HG03521 (cell line): ENCODE measurements at regions not wholly inside any gene's neighbourhood (a gene's known extent, or its start where the extent isn't known, plus 50 kb on each side); places are given as distances from the start of the nearest gene placed in this dataset.
A peak's percentile ranks its signal among the peaks of the same experiment; 100 is the strongest.
"Not testable (repeated sequence)": the region's sequence is repeated elsewhere in the genome, so short reads cannot be mapped to it uniquely, and the experiment has no call there.

ENCODE experiments used
- ATAC-seq: cut with Tn5 transposase; IDR thresholded peaks from one replicate; pipeline ENCODE4 v1.9.1; 2021; ENCODE audit warnings: mild to moderate bottlenecking, moderate library complexity; ENCODE audit not compliant: unreplicated experiment

DNA sequence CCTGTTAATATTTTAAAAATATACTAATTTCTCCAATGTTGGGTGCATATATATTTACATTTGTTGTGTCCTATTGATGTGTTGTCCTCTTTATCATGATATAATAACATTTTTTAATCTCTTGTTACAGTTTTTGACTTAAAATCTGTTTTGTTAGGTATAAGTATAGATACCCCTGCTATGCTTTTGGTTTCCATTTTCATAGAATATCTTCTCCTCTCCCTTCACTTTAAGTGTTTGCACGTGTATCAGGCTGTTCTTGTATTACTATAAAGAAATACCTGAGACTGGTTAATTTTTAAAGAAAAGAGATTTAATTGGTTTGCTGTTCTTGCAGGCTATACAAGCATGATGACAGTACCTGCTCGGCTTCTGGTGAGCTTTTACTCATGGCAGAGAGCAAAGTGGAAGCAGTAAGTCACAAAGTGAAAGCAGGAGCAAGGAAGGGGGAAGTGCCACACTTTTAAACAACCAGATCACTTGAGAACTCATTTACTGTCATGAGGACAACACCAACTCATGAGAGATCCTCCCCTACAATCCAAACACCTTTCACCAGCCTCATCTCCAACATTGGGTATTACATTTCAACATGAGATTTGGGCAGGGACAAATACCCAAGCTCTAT lies 340.5 kb upstream of the SYNCRIP start:
- ATAC-seq = no peak

DNA sequence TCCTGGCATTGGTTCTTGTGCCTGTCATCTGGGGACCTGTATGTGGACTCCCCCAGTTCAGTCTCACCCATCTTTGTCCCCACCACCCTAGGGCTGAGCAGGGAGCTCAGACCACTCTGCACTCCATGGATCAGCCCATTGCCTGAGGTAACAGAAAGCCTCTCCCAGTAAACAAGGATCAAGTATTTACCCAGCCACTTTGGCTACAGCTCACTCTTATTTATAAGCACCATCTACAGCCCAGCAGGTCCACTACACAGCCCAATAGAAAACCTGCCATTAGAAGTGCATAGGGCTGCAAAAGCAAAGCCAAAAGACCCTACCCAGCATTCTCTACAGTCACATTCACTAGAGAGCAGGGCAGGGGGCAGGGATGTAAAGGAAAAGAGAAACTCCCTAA lies 335.0 kb upstream of the SYNCRIP start:
- no peak for ATAC-seq

DNA sequence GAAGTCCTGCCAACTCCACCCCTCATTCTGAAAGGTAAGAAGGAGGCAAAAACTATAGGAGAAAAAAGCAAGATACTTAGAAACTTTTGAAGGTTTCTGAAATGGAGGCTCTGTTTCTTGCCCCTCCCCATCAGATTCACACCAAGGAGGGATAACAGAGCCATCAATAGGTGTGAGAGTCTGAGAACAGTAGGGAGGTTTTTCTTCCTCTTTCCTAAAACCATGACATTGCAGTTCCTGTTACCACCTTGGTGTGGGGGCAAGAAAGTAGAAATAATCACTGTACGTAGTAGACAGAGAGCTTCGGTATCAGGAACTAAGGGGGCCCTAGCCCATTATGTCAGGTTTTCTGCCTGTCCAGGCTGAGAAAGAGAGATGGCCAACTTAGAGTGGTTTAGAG lies 333.3 kb upstream of the SYNCRIP start:
- no peak for ATAC-seq

DNA sequence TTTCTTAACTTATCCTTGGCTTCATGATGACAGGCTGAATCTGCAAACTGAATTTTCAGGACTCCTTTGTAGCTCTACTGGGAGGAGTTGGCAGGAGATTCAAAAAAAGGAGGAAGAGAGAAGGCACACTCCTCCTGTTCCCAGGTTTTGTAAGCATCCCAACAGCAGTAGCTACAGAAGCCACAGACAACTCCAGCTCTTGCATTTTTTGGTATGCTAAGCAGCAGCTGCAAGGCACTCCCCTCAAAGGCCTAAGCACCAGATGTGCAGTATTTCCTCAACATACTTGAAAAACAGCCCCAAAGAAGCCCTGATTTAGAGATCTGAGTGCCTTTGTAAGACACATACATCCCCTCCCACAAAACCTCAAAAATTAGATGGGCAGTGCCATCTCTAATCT lies 328.6 kb upstream of the SYNCRIP start:
- no peak for ATAC-seq

DNA sequence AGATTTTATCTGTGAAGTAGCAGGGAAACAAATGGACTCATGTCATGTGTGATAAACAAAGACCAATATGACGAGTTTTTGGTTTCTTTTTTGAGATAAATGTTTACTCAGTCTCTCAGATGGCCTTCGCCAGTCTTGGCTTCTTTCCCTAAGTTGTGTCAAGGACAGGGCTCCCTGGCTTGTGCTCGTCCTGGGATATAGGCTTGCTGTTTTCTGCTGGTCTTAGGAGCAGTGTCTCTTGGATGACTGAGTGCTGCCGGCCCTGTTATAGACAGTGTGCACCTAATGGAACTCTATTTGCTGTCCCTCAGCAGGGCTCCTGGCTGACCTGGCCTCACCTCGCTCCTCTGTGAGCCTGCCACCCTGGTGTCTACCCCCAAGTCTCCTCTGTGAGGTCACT lies 324.1 kb upstream of the SYNCRIP start:
- ATAC-seq = no peak

DNA sequence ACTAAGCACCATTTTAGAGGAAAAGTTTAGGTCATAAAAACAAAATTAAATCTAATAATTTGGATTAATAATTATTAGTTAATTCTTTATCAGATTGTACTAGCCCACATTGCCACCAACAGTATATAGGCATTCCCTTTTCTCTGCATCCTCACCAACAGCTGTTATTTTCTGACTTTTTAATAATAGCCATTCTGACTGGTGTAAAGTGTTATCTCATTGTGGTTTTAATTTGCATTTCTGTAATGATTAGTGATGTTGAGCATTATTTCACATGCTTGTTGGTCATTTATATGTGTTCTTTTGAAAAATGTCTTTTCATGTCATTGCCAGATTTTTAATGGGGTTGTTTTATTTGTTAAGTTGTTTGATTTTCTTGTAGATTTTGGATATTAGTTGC lies 319.1 kb upstream of the SYNCRIP start:
- ATAC-seq = no peak

DNA sequence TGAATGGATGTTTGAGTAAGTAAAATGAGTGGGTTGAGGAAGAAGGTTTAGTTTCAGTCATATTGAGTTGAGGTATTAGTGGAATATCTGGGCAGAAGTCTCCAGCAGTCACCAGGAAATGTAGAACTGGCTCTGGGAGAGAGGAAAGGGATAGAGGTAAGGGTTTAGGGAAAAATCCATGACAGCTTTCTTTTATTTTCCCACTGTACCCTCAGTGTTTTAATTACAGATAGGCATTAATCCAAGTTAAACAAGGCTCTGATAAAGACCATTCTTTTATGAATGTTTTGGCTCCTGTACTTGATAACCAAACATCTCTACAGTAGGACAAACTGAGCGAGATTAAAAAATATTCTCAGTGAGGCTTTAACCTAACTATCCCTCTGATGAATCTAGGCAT lies 318.4 kb upstream of the SYNCRIP start:
- ATAC-seq = no peak

DNA sequence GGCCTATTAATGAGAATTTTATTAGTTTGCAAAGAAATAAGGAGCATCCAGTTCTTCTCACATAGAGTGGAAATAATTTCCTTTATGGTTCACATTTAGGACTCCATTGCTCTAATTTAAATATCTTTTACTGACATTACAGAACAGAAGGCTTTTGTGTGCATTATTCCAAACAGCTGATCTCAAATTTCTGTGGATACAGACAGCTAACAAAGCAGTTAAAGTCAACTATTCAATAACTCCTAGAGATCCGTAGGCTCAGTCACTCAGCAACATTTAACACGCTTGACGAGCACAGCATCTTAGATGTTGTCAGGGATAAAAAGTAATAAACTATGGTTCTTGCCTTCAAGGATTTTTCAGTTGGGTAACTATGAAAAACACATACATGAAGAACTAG lies 305.8 kb upstream of the SYNCRIP start:
- no peak for ATAC-seq

DNA sequence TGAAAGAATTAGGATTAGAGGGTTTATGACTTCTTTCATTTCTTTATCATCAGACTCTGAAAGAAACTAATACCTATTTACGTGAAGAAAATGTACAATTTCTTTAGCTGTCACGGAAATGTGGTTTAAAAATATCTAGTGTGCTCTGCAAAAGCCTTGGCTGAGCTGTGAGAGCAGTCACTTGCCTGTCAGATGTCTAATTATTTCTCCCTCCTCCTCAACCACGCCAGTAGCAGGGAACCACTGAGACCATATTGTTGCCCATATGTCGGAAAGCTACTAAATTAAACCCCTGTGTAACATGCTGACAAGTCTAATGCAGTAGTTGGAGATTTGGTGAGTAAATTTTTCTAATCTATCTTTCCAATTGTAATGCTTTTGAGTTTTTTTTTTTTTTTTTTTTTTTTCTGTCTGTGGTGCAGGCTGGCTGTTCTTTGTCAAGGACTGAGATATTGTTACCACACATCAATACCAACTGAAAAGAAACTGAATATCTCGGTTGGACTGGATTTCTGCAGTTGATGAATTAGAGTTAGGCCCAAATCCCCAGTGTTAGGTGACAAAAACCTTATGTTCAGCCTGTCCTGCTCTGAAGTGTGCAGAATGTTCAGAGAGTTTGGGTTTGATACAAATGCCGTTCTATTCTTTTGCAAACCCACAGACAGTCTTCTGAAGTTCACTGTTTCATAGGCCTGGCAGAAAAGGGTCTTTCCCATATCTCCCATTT lies 302.9 kb upstream of the SYNCRIP start:
- no peak for ATAC-seq

DNA sequence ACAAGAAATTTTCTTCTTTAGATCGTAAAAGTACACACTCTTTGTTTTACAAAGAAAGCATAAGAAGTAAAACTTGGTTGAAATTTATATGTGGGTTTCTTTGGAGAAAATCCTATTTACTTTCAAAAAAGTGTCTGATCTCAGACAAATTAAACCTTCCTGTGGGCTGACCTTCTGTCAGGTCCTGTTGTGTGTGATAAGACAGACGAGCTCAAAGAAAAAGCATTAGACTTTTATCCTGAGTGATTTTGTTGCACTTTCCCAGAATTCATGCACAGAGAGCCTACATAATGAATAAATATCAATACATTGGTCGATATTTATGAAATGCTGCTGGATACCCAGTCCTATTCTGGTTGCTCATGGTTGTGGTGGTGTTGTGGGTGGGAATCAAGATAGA lies 302.1 kb upstream of the SYNCRIP start:
- ATAC-seq = no peak

DNA sequence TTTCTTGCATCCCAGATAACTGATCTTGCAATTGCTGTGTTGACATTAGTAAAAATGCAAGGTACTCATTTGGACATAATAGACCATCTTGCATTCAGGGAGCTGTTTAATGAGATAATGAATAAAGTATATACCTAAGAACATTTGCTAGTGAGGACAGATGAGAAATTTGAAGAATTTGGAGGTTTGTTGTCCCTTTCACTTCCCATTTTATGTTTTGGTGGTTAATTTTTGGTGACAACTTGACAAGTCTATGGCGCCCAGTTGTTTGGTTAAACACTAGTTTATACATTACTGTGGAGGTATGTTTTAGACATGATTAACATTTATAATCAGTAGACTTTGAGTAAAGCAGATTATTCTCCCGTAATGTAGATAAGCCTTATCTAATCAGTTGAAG lies 300.2 kb upstream of the SYNCRIP start:
- ATAC-seq = no peak

DNA sequence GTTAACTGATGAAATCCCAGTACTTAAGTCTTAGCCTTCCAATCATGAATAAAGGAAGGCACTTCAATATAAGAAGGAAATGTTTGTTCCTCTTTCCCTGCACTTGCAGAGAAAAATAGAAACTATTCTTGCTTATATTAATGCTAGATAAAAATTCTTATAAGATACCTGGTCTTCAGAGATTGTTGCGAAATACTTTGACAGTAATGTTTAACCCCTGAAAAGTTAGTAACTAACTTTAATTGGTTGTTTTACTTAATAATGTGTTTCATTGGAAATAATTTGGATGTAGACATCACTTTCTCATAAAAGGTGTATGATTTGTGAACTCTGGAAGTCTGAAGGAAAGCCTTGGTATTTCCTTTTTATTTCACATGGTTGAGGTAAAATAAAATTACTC lies 294.2 kb upstream of the SYNCRIP start:
- no peak for ATAC-seq

DNA sequence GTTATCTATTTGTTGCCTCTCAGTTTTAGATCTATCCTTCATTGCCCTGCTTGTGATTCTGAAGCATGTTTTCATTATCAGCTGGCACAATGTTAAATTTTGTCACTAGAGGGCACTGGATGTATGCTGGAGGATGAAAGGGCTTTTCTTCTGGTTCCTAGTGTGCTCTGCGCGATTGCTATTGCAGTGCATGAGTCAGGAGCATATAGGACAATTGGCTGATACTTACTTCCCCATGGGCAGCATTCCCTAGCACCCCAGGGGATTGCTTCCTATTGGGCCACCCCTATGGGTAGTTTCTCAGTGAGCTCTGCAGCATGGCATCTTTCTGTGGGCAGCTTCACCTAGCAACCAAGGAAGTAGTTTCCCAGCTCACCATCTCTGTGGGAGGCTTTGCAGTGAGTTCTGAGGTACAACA lies 280.3 kb upstream of the SYNCRIP start:
- ATAC-seq = peak; percentile 91

DNA sequence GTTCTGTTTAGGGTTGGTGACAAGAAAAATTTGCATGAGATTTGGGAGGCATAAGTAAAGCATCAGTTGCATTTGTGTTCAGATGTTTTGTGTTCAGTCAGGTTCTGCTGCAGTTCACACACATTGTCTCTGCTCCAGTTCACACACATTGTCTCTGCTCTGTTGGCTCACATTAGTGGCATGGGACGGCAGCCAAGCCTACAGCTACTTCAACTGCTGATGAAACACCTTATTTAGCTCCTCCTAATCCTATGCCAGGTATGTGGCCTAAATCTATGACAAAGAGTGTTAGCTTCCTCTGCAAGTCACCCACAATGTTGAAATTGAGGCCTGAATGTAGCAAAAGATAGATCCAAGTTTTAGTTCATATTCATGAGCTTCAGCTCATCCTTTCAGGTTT lies 278.1 kb upstream of the SYNCRIP start:
- no peak for ATAC-seq

DNA sequence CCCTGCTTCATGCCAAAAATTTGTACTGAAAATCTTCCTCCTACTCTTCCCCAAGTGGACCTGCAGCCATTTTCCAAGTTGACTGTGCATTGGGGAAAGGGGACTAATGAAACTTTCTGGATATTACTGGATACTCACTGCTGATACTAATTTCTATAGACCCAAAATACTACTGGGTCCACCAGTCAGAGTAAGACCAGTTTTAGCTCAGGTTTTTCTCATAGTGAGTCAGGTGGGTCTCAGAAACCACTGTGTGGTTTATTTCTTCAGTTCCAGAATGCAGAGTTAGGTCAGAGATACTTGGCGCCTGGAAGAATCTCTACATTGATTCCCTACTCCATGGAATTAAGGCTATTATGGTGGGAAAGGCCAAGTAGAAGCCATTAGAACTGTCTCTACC lies 274.8 kb upstream of the SYNCRIP start:
- no peak for ATAC-seq

DNA sequence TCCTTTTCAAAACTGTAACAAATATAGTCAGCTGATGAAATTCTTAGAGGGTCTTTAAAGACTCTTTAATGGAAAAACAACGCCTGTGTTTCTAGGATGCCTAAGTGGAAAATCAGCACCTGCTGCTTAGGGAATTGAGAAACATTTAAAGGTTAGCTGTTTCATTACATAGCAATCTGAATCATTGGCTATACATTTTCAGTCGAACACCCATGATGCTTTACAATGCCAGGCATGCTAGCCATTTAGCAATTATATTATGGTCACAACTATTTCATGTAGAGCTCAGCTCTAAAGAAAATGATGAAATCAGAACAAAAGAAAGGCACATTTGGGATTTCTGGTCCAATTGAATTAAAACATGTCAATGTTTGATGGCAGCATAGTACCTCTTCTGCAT lies 270.3 kb upstream of the SYNCRIP start:
- no peak for ATAC-seq

DNA sequence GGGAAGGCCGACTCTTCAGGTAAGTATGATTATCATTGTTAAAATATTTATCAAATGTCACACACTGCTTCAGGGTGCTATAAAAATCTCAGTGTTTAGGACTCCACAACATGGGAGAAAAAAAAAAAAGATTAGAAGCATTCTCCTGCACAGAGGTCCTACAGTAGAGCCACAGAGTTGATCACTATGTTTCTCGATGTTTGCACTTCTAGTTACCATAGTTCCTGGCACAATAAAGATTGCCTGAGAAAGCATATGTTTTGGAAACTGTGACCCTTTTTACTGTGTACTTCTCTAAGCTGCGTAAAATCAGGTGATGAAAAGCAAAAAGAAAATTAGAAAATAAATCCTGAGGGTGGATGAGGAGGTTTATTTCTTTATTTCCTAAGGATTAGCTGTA lies 269.9 kb upstream of the SYNCRIP start:
- no peak for ATAC-seq

DNA sequence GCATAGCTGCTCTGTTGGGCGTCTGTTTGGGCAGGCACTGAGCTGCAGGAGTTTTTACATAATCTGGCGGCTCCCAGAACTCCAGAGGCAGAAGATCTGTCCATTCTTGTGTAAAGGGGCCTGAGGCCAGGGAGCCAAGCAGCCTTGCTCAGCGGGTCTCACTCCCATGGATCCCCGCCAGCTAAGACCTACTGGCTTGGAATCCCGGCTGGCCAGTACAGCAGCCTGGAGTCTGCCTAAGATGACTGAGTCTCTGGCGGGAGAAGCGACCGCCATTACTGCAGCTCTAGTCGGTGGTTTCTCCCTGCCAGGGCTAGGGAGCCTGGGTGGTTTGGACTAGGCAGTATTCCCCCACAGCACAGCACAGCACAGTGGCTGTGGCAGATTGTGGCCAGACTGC lies 268.4 kb upstream of the SYNCRIP start:
- no peak for ATAC-seq

DNA sequence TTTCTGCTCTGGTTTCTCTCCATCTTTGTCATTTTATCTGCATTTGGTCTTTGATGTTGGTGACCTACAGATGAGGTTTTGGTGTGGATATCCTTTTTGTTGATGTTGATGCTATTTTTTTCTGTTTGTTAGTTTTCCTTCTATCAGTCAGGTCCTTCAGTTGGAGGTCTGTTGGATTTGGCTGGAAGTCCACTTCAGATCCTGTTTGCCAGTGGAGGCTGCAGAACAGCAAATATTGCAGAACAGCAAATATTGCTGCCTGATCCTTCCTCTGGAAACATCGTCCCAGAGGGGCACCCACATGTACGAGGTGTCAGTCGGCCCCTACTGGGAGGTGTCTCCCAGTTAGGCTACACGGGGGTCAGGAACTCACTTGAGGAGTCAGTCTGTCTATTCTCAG lies 265.4 kb upstream of the SYNCRIP start:
- not testable (repeated sequence) for ATAC-seq

DNA sequence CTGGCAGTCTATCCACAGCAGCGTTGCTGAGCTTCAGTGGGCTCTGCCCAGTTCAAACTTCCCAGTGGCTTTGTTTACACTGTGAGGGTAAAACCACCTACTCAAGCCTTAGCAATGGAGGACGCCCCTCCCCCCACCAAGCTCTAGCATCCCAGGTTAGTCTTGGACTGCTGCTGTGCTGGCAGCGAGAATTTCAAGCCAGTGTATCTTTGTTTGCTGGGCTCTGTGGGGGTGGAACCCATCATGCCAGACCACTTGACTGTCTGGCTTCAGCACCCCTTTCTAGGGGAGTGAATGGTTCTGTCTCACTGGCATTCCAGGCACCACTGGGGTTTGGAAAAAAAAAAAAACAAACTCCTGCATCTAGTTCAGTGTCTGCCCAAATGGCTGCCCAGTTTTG lies 249.7 kb upstream of the SYNCRIP start:
- no peak for ATAC-seq

DNA sequence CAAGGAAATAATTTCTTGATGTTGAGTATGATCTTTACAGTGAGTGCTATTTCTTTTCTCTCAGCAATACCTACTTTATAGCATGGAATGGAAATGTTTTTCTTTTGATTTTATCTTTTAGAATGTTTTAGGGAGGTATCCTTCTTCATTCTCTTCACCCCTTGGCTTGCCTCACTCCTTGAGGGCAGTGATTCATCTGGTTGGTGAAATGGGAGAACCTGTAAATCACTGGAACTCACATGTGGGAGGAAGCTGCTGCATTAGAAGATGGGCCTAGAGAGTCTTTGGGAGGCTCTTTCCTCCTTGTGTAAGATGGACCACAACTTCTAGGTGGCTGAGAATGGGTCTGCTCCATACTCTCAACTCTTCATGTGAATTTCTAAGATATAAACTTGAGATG lies 244.8 kb upstream of the SYNCRIP start:
- no peak for ATAC-seq

DNA sequence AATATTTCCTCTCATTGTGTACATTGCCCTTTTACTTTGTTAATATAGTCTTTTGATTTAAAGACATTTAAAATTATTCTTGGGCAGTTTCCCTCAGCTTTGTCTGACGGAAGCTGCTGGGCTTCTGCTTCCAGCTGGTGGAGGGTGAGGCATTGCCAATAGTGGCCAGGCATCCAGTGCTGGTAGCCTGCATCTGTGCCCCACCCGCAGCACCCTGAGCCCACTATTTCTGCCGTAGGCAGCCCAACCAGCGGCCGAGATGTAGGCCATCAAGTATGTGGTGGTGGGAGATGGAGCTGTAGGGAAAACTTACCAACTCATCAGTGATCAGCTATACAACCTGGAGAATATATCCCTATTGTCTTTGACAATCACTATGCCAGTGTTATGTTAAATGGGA lies 226.0 kb upstream of the SYNCRIP start:
- no peak for ATAC-seq

DNA sequence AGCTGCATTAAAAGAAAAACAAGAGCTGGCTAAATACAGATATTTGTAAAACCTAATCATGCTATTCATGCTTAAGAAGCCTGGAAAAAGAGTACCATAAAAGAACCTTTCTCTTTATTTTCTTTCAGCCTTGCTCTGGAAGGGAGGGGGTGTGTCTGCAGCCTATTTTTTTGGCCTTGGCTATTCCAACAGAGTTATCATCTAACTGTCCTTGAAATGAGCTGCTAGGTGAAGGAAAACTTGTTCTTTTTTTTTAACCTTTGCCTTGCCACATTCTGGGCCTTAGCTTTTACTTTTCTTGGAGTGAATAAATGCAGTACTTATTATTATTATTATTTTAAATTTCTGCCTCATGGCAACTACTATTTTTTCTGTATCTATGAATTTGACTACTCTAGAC lies 224.9 kb upstream of the SYNCRIP start:
- ATAC-seq = no peak
